ENCODE measurements at regions not wholly inside any gene's neighbourhood (a gene's known extent, or its start where the extent isn't known, plus 50 kb on each side); places are given as distances from the start of the nearest gene placed in this dataset.

GRCh38 chr1:87959236-87959635 lies 630.6 kb downstream of the LMO4 start:
- TF ChIP-seq CTCF (IDR thresholded peaks at IDR 0.05; ENCODE audit: insufficient read depth, low read depth, low read length) (no peak), EZH2 (IDR thresholded peaks at IDR 0.05; ENCODE audit: insufficient read depth, low read length) (no peak)
